ENCODE measurements at regions not wholly inside any gene's neighbourhood (a gene's known extent, or its start where the extent isn't known, plus 50 kb on each side); places are given as distances from the start of the nearest gene placed in this dataset.

- DNase-seq, result no peak
Observed at GRCh38 chr5:8740595-8740994, 805.3 kb downstream of the SEMA5A start.

DNA sequence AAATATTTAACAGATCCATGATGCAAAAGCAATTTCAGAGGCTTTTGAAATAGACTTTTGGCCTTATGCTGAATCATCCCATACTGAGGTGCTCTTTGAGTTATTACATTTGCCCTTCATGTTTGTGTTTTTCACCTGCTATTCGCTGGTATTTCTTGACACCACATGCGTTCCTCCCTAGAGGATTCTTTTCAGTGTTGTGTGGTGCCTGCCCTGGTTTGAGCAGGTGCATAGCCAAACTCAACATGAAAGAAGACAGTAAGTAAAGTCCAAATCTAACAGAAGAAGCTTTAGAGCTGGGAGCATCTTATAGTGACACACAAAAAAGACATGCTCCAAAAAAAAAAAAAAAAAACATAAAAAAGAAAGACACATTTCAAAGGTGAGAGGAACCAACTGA lies 796.3 kb downstream of the SEMA5A start:
- no peak for DNase-seq

GRCh38 chr5:8750100-8750499 lies 795.8 kb downstream of the SEMA5A start:
- no peak for DNase-seq

DNA sequence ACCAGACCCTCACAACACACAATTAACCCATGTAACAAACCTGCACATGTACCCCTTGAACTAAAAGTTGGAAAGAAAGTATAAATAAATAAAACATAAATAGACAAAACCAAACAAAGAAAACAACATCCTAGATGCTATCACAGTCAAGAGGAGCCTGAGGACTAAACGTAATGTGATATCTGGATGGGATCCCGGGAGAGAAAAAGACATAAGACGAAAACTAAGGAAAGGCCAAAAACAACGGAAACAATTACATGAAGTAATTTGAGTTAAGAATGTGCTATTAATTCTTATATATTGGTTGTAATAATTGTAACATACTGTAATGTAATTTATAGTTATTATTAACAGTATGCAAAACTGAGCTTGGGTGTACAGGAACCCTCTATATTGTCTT lies 793.9 kb downstream of the SEMA5A start:
- no peak for DNase-seq

DNA sequence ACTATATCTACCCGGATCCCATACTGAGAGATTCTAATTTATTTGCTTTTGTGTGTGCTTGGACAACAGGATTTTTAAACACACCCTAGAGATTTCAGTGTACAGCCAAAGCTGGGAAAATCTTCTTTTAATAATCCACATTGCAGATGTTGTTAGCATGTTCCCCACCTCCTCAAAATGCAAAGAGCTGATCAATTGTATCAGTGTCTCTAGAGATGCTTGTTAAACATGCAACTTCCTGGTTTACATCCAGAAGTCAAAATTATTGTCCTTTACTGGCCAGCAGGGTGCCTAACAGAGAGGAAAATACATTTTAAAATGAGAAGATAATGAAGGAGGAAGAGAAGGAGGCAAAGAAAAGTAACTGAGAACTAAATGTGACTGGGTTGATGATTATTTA lies 793.3 kb downstream of the SEMA5A start:
- no peak for DNase-seq

DNA sequence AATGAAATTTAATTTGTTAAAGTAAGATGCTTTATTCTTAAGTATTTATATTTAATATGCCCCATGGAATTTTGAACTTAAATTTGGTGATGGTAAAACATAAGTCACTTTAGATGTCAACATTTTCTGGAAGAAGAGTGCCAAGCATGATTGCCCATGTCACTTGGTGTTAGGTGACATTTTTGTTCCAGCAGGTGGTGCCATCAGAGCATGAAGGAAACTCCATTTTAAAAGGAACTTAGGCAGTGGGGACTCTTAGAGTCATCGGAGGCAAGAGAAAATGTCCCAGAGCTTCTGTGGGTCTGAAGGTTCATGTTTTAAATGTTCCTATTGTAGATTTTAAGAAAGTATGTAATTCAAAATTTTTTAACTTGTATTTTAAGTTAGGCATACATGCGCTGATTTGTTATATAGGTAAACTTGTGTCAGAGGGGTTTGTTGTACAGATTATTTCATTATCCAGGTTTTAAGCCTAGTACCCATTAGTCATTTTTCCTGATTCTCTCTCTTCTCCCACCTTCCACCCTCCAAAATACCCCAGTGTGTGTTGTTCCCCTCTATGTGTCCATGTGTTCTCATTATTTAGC lies 789.3 kb downstream of the SEMA5A start:
- no peak for DNase-seq

- no peak for DNase-seq
Observed at GRCh38 chr5:8765886-8766285, 780.0 kb downstream of the SEMA5A start.

- DNase-seq, result no peak
Observed at GRCh38 chr5:8766448-8766847, 779.4 kb downstream of the SEMA5A start.

DNA sequence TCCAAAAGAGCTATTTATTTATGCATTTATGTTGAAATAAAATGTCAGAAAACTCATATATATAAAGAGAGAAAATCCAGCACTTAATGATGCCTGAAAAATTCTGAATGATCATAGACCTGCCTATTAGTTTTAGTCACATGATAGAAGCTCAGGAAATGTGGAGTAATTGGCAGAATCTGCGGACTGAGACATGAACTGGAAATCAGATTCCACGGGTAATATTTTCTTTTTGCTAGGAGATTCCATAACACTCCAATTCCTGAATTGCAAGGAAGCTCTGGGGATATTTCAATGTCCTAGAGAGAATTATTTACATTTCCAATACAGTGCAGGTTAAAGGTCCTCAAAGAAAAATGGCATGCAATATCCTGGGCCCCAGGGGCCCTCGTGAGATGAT lies 778.8 kb downstream of the SEMA5A start:
- DNase-seq, result no peak

DNA sequence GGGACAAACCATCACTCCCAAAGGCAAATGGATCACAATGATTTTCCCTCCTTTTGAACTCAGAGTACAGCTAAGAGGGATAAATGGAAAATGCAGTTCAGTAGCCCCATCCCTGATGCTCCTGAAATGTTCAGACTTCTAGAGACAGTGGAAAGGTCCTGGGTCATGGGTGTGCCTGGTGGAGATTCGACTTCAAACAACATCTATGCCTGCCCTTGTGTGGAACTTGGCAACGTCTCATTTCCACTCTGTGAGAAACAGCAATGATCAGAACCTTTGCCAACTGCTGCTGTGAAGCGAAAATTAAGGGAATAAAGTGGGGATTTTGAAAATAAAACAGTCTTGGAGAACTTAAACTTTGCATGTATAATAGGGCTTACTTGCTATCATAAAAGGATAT lies 778.1 kb downstream of the SEMA5A start:
- DNase-seq, result no peak

- no peak for DNase-seq
Observed at GRCh38 chr5:8769631-8770030, 776.2 kb downstream of the SEMA5A start.

GRCh38 chr5:8770431-8770830 lies 775.4 kb downstream of the SEMA5A start:
- no peak for DNase-seq

GRCh38 chr5:8773046-8773615 lies 772.7 kb downstream of the SEMA5A start:
- DNase-seq, result no peak

- DNase-seq, result no peak
Observed at GRCh38 chr5:8784692-8785091, 761.2 kb downstream of the SEMA5A start.

DNA sequence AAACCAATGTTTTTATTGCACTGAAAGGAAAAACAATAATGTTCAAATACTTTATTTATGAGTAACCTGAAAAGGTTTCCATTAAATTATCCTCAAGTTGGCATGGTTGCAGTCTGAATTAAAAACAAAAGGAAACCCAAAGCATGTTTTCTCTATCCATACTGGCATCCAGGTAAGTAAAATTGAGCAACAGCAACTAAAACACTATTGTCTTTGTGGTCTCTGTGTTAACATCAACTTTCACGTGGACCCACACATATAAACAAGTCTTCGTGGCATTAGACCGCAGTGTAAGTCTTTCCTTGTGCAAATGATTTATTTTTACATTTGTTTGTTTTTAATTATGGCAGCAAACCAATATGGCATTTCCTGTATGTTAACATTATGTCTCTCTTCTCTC lies 757.6 kb downstream of the SEMA5A start:
- no peak for DNase-seq

GRCh38 chr5:8805653-8806052 lies 740.2 kb downstream of the SEMA5A start:
- DNase-seq, result no peak

GRCh38 chr5:8807636-8808035 lies 738.2 kb downstream of the SEMA5A start:
- no peak for DNase-seq

DNA sequence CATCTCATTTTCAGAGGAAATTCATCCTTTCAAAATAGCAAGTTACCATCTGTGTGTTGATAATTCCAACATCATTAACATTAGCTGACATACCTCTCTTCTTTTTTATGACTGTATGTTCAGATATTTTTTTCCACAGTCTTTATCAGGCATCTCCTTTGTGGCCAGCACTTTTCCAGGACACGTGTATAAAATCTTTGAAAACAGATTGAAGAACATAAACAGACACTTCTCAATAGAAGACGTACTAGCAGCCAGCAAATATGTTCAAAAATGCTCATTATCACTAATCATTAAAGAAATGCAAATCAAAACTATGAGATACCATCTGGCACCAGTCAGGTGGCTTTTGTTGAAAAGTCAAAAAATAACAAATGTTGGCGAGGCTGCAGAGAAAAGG lies 734.3 kb downstream of the SEMA5A start:
- no peak for DNase-seq

GRCh38 chr5:8813180-8813579 lies 732.7 kb downstream of the SEMA5A start:
- no peak for DNase-seq

GRCh38 chr5:8814105-8814504 lies 731.8 kb downstream of the SEMA5A start:
- DNase-seq, result no peak

- DNase-seq, result no peak
Observed at GRCh38 chr5:8824371-8824770, 721.5 kb downstream of the SEMA5A start.

DNA sequence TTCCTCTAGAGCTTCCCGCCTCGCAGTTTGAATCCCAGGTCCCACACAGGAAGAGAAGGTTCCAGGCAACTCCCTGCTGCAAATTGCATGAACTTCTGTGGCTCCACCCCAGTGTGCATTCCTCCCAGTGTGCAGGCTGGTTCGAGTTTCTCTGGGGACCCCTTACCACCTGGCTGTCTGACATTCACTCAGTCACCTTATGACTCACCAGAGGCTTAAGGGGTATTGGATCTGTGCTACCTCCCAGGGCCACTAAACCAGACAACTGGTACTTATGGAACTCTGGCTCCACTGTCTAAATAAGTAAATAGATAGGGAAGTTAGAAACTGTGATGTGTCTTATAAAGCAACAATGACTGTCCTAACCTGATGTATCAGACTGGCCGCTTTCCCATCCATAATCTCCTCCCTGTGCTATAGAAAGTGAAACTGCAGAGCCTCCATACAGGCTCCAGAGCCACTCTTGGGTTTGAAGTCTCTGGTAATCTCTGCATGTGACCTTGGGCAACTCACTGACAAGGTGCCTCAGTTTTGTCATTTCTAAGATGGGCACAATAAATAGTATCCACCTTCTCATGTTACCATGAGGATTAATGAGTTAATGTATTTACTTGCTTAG lies 720.6 kb downstream of the SEMA5A start:
- DNase-seq, result no peak

DNA sequence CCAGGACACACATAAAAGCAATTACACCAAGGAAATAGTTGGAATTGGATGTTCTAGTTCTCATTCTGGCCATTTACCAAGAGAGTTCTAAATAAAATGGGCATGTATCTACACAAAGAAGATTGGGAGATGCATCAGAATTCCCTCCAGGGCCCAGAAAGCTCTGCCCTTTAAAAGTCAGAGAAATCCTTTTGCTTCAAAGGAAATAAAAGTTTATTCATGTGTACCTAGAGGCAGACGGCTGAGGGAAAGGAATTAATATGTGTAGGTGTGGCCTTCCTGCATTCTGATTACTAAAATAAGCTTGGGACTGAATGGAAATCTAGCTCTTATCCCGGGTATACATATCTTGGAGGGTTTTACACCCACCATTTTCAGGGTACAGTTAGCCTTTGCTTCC lies 719.4 kb downstream of the SEMA5A start:
- no peak for DNase-seq

- DNase-seq, result no peak
Observed at GRCh38 chr5:8827696-8828095, 718.2 kb downstream of the SEMA5A start.

Measured in CD4-positive, alpha-beta T cell treated with Interleukin-4 for 4 hours (primary cell).